GM12878 (cell line): ENCODE measurements at regions not wholly inside any gene's neighbourhood (a gene's known extent, or its start where the extent isn't known, plus 50 kb on each side); places are given as distances from the start of the nearest gene placed in this dataset.

ENCODE experiments used
- ATAC-seq: fragments of 200-7000 bp; cut with Tn5 transposase; 3 replicates; pipeline ENCODE4 v1.9.1; 2020; ENCODE audit warnings: mild to moderate bottlenecking, moderate library complexity
- BruUV-seq: library from RNA; stranded (reverse); fragments of 400-500 nt; replicated peaks from 2 replicates; lab custom pipeline; 2021; lab: Mats Ljungman, UMichigan
- CTCF ChIA-PET: fragments of 300-600 bp; sonication (Branson Sonifier 250); formaldehyde crosslinking; extraction: SDS; loops from one replicate; lab custom pipeline; 2021; ENCODE audit warnings: inconsistent platforms; lab: Yijun Ruan, JAX
- POLR2A ChIA-PET: fragments of 350-600 bp; formaldehyde crosslinking; extraction: SDS; loops from one replicate; lab custom pipeline; 2021; ENCODE audit warnings: inconsistent platforms; lab: Charles Lee
- RAD21 ChIA-PET: fragments of 300-600 bp; sonication (Branson Sonifier 250); formaldehyde crosslinking; loops from one replicate; lab custom pipeline; 2023; ENCODE audit warnings: antibody characterized with exemption; ENCODE audit not compliant: unreplicated experiment; lab: Charles Lee
- SMC1A ChIA-PET: fragments of 300-600 bp; sonication (Branson Sonifier 250); formaldehyde crosslinking; loops from one replicate; lab custom pipeline; 2023; ENCODE audit not compliant: unreplicated experiment, uncharacterized antibody; lab: Charles Lee
- DNase-seq: peaks from one replicate; pipeline ENCODE4 v3.0.0-alpha.2; 2011; ENCODE audit warnings: low read depth, low spot score
- FAIRE-seq: peaks from 3 replicates; lab custom pipeline; 2011; peaks lifted over from hg19 to GRCh38; lab: Jason Lieb, UNC
- H2AFZ ChIP-seq: 2 replicates; pipeline ENCODE4 v1.6.0; 2011; ENCODE audit warnings: low read depth, low read length, control low read depth; ENCODE audit not compliant: control insufficient read depth
- H3K27ac ChIP-seq: 2 replicates; pipeline ENCODE4 v1.5.1; 2011; ENCODE audit warnings: control low read depth; ENCODE audit not compliant: control insufficient read depth, insufficient read depth
- H3K27me3 ChIP-seq, 2 experiments: replicated peaks in 1 of 2; 2 replicates each; pipeline versions ENCODE4 v1.6.0 to v1.6.1; 2011; ENCODE audit warnings: low read length in 1 of 2; ENCODE audit not compliant: control insufficient read depth in 2 of 2, insufficient read depth in 2 of 2
- H3K36me3 ChIP-seq, 2 experiments: 2 replicates each; pipeline ENCODE4 v1.5.1; 2011; ENCODE audit warnings: low read length in 1 of 2; ENCODE audit not compliant: control insufficient read depth in 2 of 2, insufficient read depth in 2 of 2
- H3K4me1 ChIP-seq: 2 replicates; pipeline ENCODE4 v1.6.1; 2011; ENCODE audit warnings: mild to moderate bottlenecking, low read length, moderate library complexity, mixed read lengths; ENCODE audit not compliant: control insufficient read depth, insufficient read depth
- H3K4me2 ChIP-seq: 2 replicates; pipeline ENCODE4 v1.6.0; 2011; ENCODE audit warnings: control low read depth; ENCODE audit not compliant: control insufficient read depth, insufficient read depth
- H3K4me3 ChIP-seq: fragments of 200-600 bp; sonication (generic); 2 replicates; pipeline ENCODE4 v1.5.1; 2016
- H3K79me2 ChIP-seq: 2 replicates; pipeline ENCODE4 v1.6.0; 2011; ENCODE audit warnings: low read length; ENCODE audit not compliant: control insufficient read depth, insufficient read depth
- H3K9ac ChIP-seq: 2 replicates; pipeline ENCODE4 v1.8.0; 2011; ENCODE audit warnings: low read length, control low read depth, mixed read lengths; ENCODE audit not compliant: control insufficient read depth, insufficient read depth
- H3K9me3 ChIP-seq: replicated peaks from 3 replicates; pipeline ENCODE4 v1.5.1; 2011; ENCODE audit warnings: mild to moderate bottlenecking, low read length; ENCODE audit not compliant: control insufficient read depth, insufficient read depth
- H4K20me1 ChIP-seq: 2 replicates; pipeline ENCODE4 v1.6.0; 2011; ENCODE audit not compliant: control insufficient read depth, insufficient read depth
- BHLHE40 ChIP-seq, 2 experiments: fragments of 450-650 bp in 1 of 2; IDR thresholded peaks; 2 replicates each; pipeline ENCODE4 v1.6.1; 2011 to 2017; ENCODE audit warnings: low read depth in 2 of 2, borderline replicate concordance in 1 of 2, improper control_type of control experiment in 1 of 2, low read length in 1 of 2, mild to moderate bottlenecking in 1 of 2
- FOXK2 ChIP-seq: fragments of 450-650 bp; IDR thresholded peaks from 2 replicates; pipeline ENCODE4 v1.6.1; 2017; ENCODE audit warnings: mild to moderate bottlenecking, moderate library complexity
- FOXM1 ChIP-seq: IDR thresholded peaks from 2 replicates; pipeline ENCODE4 v1.6.1; 2012; ENCODE audit warnings: low read depth, mild to moderate bottlenecking, inconsistent platforms, low read length, moderate library complexity
- HCFC1 ChIP-seq: fragments of 150-350 bp; IDR thresholded peaks from 2 replicates; pipeline ENCODE4 v1.6.1; 2014; ENCODE audit warnings: low read length
- KLF5 ChIP-seq: fragments of 450-650 bp; IDR thresholded peaks from 2 replicates; pipeline ENCODE4 v1.6.1; 2014; ENCODE audit warnings: mild to moderate bottlenecking; ENCODE audit not compliant: partially characterized antibody
- MEF2A ChIP-seq: IDR thresholded peaks from 2 replicates; pipeline ENCODE4 v1.6.1; 2011; ENCODE audit warnings: low read depth, mild to moderate bottlenecking, low read length, moderate library complexity; ENCODE audit not compliant: insufficient read depth
- MYC ChIP-seq: IDR thresholded peaks from 2 replicates; pipeline ENCODE4 v1.6.1; 2011; ENCODE audit warnings: mild to moderate bottlenecking, low read length, moderate library complexity, inconsistent platforms; ENCODE audit not compliant: insufficient read depth, insufficient replicate concordance, insufficient read length, severe bottlenecking
- NFYB ChIP-seq: IDR thresholded peaks from 2 replicates; pipeline ENCODE4 v1.6.1; 2011; ENCODE audit warnings: low read depth, mild to moderate bottlenecking, low read length, improper control_type of control experiment, moderate library complexity; ENCODE audit not compliant: insufficient read depth
- PAX8 ChIP-seq: fragments of 450-650 bp; IDR thresholded peaks from 2 replicates; pipeline ENCODE4 v1.6.1; 2017; ENCODE audit warnings: mild to moderate bottlenecking, moderate library complexity
- PML ChIP-seq: IDR thresholded peaks from 2 replicates; pipeline ENCODE4 v1.6.1; 2012; ENCODE audit warnings: low read length, inconsistent platforms
- RAD21 ChIP-seq: IDR thresholded peaks from 2 replicates; pipeline ENCODE4 v1.6.1; 2011; ENCODE audit warnings: mild to moderate bottlenecking, low read depth, low read length, moderate library complexity; ENCODE audit not compliant: insufficient read depth
- RBBP5 ChIP-seq: fragments of 200-600 bp; sonication (generic); conservative IDR thresholded peaks from 2 replicates; pipeline ENCODE4 v1.6.1; 2016
- SREBF1 ChIP-seq: IDR thresholded peaks from 2 replicates; pipeline ENCODE4 v1.6.1; 2012; ENCODE audit warnings: mild to moderate bottlenecking, low read length
- SREBF2 ChIP-seq: IDR thresholded peaks from 2 replicates; pipeline ENCODE4 v1.6.1; 2012; ENCODE audit warnings: mild to moderate bottlenecking, low read length
- SUZ12 ChIP-seq: fragments of 200-600 bp; sonication (generic); IDR thresholded peaks from one replicate; pipeline ENCODE4 v1.6.1; 2018; ENCODE audit warnings: antibody characterized with exemption, mild to moderate bottlenecking; ENCODE audit not compliant: unreplicated experiment
- TARDBP ChIP-seq: IDR thresholded peaks from 2 replicates; pipeline ENCODE4 v1.6.1; 2016; ENCODE audit warnings: borderline replicate concordance
- TCF12 ChIP-seq: IDR thresholded peaks from 2 replicates; pipeline ENCODE4 v1.6.1; 2011; ENCODE audit warnings: low read depth, mild to moderate bottlenecking, low read length
- TCF7 ChIP-seq: IDR thresholded peaks from 2 replicates; pipeline ENCODE4 v1.6.1; 2014; ENCODE audit warnings: antibody characterized with exemption, borderline replicate concordance
- WGBS: methylation state at CpG from one replicate; pipeline ENCODE4 v1.1.6; 2016; ENCODE audit warnings: low lambda C conversion rate; ENCODE audit not compliant: insufficient replicate concordance, insufficient coverage; ENCODE audit errors: missing lambda C conversion rate; 5-methylcytosine and 5-hydroxymethylcytosine counted together
- in situ Hi-C: fragments of 300-500 bp; cut with MboI; formaldehyde crosslinking; loops from 9 replicates; pipeline ENCODE4 v1.14.3; 2018; ENCODE audit warnings: mixed read lengths
- intact Hi-C: fragments of 100-400 bp; cut with micrococcal nuclease; formaldehyde crosslinking; loops from one replicate; pipeline ENCODE4 v1.14.2; 2022; ENCODE audit not compliant: unreplicated experiment
- TF ChIP-seq, protein P1 (sequence below): fragments of 450-650 bp; IDR thresholded peaks from 2 replicates; pipeline ENCODE4 v1.6.1; 2017; ENCODE audit warnings: mild to moderate bottlenecking, moderate library complexity
- TF ChIP-seq, protein P2 (sequence below): IDR thresholded peaks from 2 replicates; pipeline ENCODE4 v1.6.1; 2011; ENCODE audit warnings: low read depth, mild to moderate bottlenecking, low read length, moderate library complexity, borderline replicate concordance; ENCODE audit errors: extremely low read depth

DNA sequence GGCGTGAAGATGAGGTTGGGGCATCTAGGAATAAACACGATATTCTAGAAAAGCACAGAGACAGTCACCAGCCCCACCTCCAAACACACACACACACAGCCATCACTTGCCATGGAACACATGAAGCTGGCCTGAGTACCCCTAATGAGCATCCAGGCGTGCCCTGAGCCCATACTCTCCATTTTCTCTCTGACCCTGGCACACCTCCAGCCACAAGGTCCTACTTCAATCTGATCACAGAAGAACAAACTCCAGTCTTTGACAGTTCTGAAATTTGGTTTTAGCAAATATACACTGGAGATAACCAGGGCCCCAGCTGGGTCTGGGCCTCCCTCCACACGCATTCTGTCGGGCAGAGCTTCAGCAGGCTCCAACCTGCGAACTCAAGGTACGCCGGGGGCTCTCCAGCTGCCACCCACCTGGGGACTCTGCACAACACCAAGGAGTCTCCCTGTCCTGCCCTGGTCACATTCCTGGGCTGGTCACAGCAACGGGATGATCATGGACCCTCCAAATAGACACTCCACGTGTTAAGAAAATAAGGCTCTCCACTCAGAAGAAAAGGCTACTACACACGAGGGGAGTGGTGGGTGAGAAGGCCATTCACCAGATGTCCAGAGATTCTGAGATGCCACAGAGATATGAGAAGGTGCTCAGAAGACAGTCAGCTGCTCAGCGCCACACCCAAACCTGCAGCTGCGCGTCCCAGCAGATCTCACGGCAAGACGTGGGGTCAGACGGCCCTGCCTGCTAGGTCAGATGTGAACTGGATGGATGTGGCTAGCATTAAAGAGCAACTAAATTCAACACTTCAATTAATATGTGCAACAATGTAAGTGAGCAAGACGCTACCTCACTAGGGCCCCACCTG lies 57.0 kb upstream of the PNMA1 start:
- RAD21 ChIA-PET, result interaction anchor here (0.5 to 25.9 kb wide), 12 partner anchors 6 to 300 kb away, joined by 3 to 710 read pairs (median 4); a partner anchor contains a TSS
- CTCF ChIA-PET, result interaction anchor here (0.8 to 10.3 kb wide), 14 partner anchors 9 to 58 kb away, joined by 3 to 91 read pairs (median 6); a partner anchor contains a TSS
- Histone ChIP-seq H3K27me3 (no peaks in the 10 kb centered on the region), H3K27ac (peak overlapping the region; percentile 93), H3K9ac (peak overlapping the region; percentile 52; the same call in 1 of the 2 replicates), H3K4me1 (peaks cover 76% of the 10 kb centered on the region), H2AFZ (no peak overlapping the region), H3K4me2 (peak overlapping the region; percentile 97), H4K20me1 (no peaks in the 10 kb centered on the region), H3K36me3 (no peaks in the 10 kb centered on the region), H3K4me3 (peak overlapping the region; percentile 16), H3K79me2 (peaks cover 95% of the 10 kb centered on the region), H3K9me3 (no peaks in the 10 kb centered on the region)
- BruUV-seq, result TSS peak; percentile 94
- under 1% methylated on average over 18 of the region's 18 CpGs for WGBS
- FAIRE-seq (no peak), ATAC-seq (peak; percentile 49), DNase-seq (no peak)
- intact Hi-C loops, result loop anchor here (1.0 kb wide), 2 partner anchors 9 to 12 kb away; no protein-coding TSS in a partner anchor
- POLR2A ChIA-PET, result interaction anchor here (0.5 to 13.1 kb wide), 7 partner anchors 14 to 200 kb away, joined by 3 to 260 read pairs (median 6); a partner anchor contains a TSS
- in situ Hi-C loops, result loop anchor here (25.0 kb wide), 2 partner anchors 1491 to 1766 kb away; no protein-coding TSS in a partner anchor
- SMC1A ChIA-PET, result interaction anchor here (0.8 to 14.3 kb wide), 14 partner anchors 13 to 79 kb away, joined by 3 to 280 read pairs (median 6); a partner anchor contains a TSS
- TF ChIP-seq FOXK2 (no peak), SREBF2 (no peak), RAD21 (no peak), FOXM1 (no peak), MEF2A (no peak), PAX8 (no peak), RBBP5 (no peak), TARDBP (no peak), KLF5 (no peak), PML (peak; percentile 16; the same call in 1 of the 2 replicates), NFYB (no peak), BHLHE40 (IDR thresholded peaks at IDR 0.05; ENCODE audit: borderline replicate concordance in 1 of 2, low read depth in 2 of 2, low read length in 1 of 2) (0 out of 4 replicates have a peak, but pooled peaks of 1 of the 2 experiments have one; percentile 0), MYC (no peak), TCF7 (no peak), HCFC1 (no peak), SREBF1 (no peak), SUZ12 (no peak), TCF12 (no peak; the same call in 1 of the 2 replicates)
- TF ChIP-seq, protein P1, sequence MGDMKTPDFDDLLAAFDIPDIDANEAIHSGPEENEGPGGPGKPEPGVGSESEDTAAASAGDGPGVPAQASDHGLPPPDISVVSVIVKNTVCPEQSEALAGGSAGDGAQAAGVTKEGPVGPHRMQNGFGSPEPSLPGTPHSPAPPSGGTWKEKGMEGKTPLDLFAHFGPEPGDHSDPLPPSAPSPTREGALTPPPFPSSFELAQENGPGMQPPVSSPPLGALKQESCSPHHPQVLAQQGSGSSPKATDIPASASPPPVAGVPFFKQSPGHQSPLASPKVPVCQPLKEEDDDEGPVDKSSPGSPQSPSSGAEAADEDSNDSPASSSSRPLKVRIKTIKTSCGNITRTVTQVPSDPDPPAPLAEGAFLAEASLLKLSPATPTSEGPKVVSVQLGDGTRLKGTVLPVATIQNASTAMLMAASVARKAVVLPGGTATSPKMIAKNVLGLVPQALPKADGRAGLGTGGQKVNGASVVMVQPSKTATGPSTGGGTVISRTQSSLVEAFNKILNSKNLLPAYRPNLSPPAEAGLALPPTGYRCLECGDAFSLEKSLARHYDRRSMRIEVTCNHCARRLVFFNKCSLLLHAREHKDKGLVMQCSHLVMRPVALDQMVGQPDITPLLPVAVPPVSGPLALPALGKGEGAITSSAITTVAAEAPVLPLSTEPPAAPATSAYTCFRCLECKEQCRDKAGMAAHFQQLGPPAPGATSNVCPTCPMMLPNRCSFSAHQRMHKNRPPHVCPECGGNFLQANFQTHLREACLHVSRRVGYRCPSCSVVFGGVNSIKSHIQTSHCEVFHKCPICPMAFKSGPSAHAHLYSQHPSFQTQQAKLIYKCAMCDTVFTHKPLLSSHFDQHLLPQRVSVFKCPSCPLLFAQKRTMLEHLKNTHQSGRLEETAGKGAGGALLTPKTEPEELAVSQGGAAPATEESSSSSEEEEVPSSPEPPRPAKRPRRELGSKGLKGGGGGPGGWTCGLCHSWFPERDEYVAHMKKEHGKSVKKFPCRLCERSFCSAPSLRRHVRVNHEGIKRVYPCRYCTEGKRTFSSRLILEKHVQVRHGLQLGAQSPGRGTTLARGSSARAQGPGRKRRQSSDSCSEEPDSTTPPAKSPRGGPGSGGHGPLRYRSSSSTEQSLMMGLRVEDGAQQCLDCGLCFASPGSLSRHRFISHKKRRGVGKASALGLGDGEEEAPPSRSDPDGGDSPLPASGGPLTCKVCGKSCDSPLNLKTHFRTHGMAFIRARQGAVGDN, result peak; percentile 37
- TF ChIP-seq, protein P2, sequence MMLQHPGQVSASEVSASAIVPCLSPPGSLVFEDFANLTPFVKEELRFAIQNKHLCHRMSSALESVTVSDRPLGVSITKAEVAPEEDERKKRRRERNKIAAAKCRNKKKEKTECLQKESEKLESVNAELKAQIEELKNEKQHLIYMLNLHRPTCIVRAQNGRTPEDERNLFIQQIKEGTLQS, result no peak
